Colonic mucosa (tissue), 4 donors: ENCODE measurements at regions not wholly inside any gene's neighbourhood (a gene's known extent, or its start where the extent isn't known, plus 50 kb on each side); places are given as distances from the start of the nearest gene placed in this dataset.
"Not testable (repeated sequence)": the region's sequence is repeated elsewhere in the genome, so short reads cannot be mapped to it uniquely, and the experiment has no call there.

Source experiments
- DNase-seq: peaks from one replicate; pipeline ENCODE4 v3.0.0-alpha.2; 2020
- H3K27ac ChIP-seq: fragments of 200-600 bp; one replicate; pipeline ENCODE4 v1.8.0; 2021
- H3K27me3 ChIP-seq: fragments of 200-600 bp; one replicate; pipeline ENCODE4 v1.8.0; 2021
- H3K36me3 ChIP-seq: fragments of 200-600 bp; one replicate; pipeline ENCODE4 v1.8.0; 2021
- H3K4me1 ChIP-seq: fragments of 200-600 bp; one replicate; pipeline ENCODE4 v1.8.0; 2021; ENCODE audit warnings: mild to moderate bottlenecking
- H3K4me3 ChIP-seq: fragments of 200-600 bp; one replicate; pipeline ENCODE4 v1.8.0; 2021
- H3K9ac ChIP-seq, 2 donors: one replicate each; pipeline ENCODE4 v1.7.0; 2013; ENCODE audit warnings: control low read depth in 2 of 2, low read depth in 2 of 2, low read length in 2 of 2
- H3K9me3 ChIP-seq: fragments of 200-600 bp; one replicate; pipeline ENCODE4 v1.8.0; 2021
- CTCF ChIP-seq: fragments of 200-600 bp; IDR thresholded peaks from one replicate; pipeline ENCODE4 v1.8.0; 2022; ENCODE audit warnings: antibody characterized with exemption, mild to moderate bottlenecking
- intact Hi-C: fragments of 100-400 bp; cut with DNase I; formaldehyde crosslinking; loops from one replicate; pipeline ENCODE4 v1.14.1; 2022
- donor health status: healthy.
- donor health status: DM: no; HTN: no; CAD: no.
- donor health status: DM: no; HTN: no; CAD: no.

DNA sequence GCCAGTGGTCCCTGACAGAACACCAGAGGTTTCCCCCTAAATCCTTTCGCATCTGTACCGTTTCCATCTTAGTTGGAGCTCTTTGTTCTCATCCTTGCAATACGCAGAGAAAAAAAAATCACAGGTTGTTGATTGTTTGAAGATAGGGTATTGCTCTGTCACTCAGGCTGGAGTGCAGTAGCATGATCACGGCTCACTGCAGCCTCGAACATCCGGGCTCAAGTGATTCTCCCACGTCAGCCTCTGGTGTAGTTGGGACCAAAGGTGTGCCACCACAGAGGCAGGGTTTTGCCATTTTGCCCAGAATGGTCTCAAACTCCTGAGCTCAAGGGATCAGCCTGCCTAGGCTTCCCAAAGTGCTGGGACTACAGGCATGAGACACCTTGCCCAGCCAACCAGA lies 185.9 kb downstream of the FAM72C start:
- DNase-seq, H3K4me3 ChIP-seq, H3K9ac ChIP-seq, H3K4me1 ChIP-seq, H3K27me3 ChIP-seq, H3K36me3 ChIP-seq, H3K9me3 ChIP-seq, intact Hi-C loops, H3K27ac ChIP-seq: not testable (repeated sequence)

DNA sequence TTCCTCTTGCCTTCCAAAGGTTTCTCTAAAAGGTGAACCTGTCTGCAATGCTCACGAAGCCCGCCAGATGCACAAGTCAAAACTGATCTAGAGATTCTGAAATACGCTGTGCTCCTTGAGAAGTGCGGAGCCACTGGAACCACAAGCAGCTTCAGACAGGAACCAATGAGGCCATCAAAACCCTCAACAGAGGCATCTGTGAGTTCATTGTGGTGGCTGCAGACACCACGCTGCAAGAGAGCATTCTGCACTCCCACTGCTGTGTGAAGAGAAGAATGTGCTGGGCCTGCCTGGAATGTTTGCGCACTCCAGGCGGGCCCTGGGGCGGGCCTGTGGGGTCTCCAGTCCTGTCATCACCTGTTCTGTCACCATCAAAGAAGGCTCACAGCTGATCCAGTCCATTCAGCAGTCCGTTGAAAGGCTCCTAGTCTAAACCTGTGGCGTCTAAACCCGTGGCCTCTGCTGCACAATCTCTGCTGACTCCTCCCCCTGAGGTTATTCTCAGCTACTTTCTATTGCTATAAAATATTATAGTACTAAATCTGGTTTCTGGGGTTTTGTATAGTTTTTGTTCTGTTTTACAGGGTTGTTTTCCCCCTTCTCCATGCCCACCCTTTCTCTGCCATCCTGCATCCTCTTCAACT lies 187.4 kb downstream of the FAM72C start:
- H3K36me3 ChIP-seq, H3K9me3 ChIP-seq, DNase-seq, H3K27me3 ChIP-seq, H3K4me1 ChIP-seq, H3K9ac ChIP-seq, intact Hi-C loops, H3K4me3 ChIP-seq, H3K27ac ChIP-seq: not testable (repeated sequence)

GRCh38 chr1:143778178-143778577 lies 193.6 kb downstream of the FAM72C start:
- H3K4me1 ChIP-seq, DNase-seq, H3K27ac ChIP-seq, intact Hi-C loops, H3K36me3 ChIP-seq, H3K9ac ChIP-seq, H3K9me3 ChIP-seq, H3K4me3 ChIP-seq, H3K27me3 ChIP-seq: not testable (repeated sequence)

DNA sequence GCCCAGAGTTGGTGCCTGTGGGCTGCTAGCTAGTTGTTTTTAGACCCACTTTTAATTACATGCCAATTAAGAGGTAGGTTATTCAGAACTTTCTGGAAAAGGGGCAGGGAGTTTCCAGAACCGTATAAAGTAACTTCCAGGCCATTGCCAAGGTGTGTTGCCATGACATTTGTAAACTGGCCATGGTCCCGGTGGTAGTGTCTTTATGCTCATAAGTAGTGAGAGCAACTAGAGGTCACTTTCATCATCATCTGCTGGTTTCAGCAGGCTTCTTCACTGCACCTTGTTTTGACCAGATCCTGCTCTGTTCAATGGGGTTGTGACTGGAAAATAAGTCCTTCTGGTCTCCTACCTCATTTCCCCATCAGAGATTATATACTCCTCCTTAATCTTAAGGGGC lies 207.0 kb downstream of the FAM72C start:
- H3K9ac ChIP-seq, H3K36me3 ChIP-seq, DNase-seq, H3K4me1 ChIP-seq, H3K27ac ChIP-seq, H3K27me3 ChIP-seq, H3K4me3 ChIP-seq, intact Hi-C loops, H3K9me3 ChIP-seq: not testable (repeated sequence)

DNA sequence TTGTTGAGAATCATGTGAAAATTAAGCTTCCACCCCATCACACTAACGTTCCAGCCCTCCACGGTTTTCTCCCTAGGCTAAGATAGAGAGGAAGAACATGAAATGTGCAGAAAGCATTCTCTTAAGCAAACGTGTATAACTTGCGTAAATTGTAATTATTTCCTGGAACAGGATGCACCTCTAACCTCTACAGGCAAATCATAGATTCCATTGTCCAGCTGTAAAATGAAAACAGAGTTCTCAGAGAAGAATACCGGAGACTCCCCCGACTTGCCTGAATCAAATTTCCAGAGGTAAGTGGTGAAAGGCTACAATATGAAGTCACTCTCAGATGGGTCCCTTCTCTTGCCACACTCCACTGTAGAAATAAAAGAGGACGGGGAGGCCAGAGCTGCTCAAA lies 211.4 kb downstream of the FAM72C start:
- H3K4me1 ChIP-seq, H3K36me3 ChIP-seq, intact Hi-C loops, H3K27me3 ChIP-seq, H3K9ac ChIP-seq, H3K4me3 ChIP-seq, H3K9me3 ChIP-seq, H3K27ac ChIP-seq, DNase-seq: not testable (repeated sequence)

- DNase-seq: peak; percentile 70
- H3K27me3 ChIP-seq, H3K27ac ChIP-seq, H3K4me3 ChIP-seq, H3K36me3 ChIP-seq, H3K4me1 ChIP-seq, H3K9ac ChIP-seq, intact Hi-C loops, H3K9me3 ChIP-seq: not testable (repeated sequence)
Measured at GRCh38 chr1:143755961-143756360, 215.8 kb downstream of the FAM72C start.

- Histone ChIP-seq H3K4me1 (no peaks in the 10 kb centered on the region), H3K36me3 (no peaks in the 10 kb centered on the region), H3K9ac (no peak overlapping the region), H3K27me3 (no peaks in the 10 kb centered on the region), H3K27ac (no peak overlapping the region), H3K9me3 (no peaks in the 10 kb centered on the region), H3K4me3 (no peak overlapping the region)
- intact Hi-C loops: no loop called here
- DNase-seq: no peak
- TF ChIP-seq CTCF: no peak
Measured at GRCh38 chr1:143748906-143749305, 222.9 kb downstream of the FAM72C start.

- DNase-seq: no peak
- no peak overlapping the region for H3K4me3 ChIP-seq
- no peak overlapping the region for H3K27ac ChIP-seq
- peak overlapping the region in 1 of 2 donors; percentile 46 for H3K9ac ChIP-seq
- intact Hi-C loops: no loop called here
- TF ChIP-seq CTCF: no peak
- no peaks in the 10 kb centered on the region for H3K27me3 ChIP-seq
- H3K36me3 ChIP-seq: no peaks in the 10 kb centered on the region
- H3K4me1 ChIP-seq: no peaks in the 10 kb centered on the region
- no peaks in the 10 kb centered on the region for H3K9me3 ChIP-seq
Measured at GRCh38 chr1:143736562-143736961, 235.2 kb downstream of the FAM72C start.
